Neural cell (in vitro differentiated cells): ENCODE measurements at regions not wholly inside any gene's neighbourhood (a gene's known extent, or its start where the extent isn't known, plus 50 kb on each side); places are given as distances from the start of the nearest gene placed in this dataset.

Experiments used
- CTCF ChIP-seq: fragments of 450-650 bp; IDR thresholded peaks from 2 replicates; pipeline ENCODE4 v1.5.1; 2014; ENCODE audit warnings: antibody characterized with exemption, mild to moderate bottlenecking, moderate library complexity; ENCODE audit not compliant: poor library complexity, severe bottlenecking
- EP300 ChIP-seq: fragments of 450-650 bp; conservative IDR thresholded peaks from 2 replicates; pipeline ENCODE4 v1.6.1; 2014; ENCODE audit warnings: antibody characterized with exemption, mild to moderate bottlenecking, moderate library complexity; ENCODE audit not compliant: poor library complexity, severe bottlenecking
- EZH2 ChIP-seq: fragments of 200-600, 300-800 bp; shearing (Covaris generic), sonication (generic); IDR thresholded peaks from 2 replicates; pipeline ENCODE4 v1.6.1; 2014; ENCODE audit warnings: antibody characterized with exemption, low read length, borderline replicate concordance, mild to moderate bottlenecking; ENCODE audit not compliant: insufficient read depth, poor library complexity, severe bottlenecking
- REST ChIP-seq: IDR thresholded peaks from 2 replicates; pipeline ENCODE4 v1.6.1; 2012; ENCODE audit warnings: borderline replicate concordance
- TAF1 ChIP-seq: IDR thresholded peaks from 2 replicates; pipeline ENCODE4 v1.6.1; 2012; ENCODE audit warnings: low read depth

GRCh38 chr15:29356786-29357185 lies 87.2 kb upstream of the NSMCE3 start:
- TF ChIP-seq CTCF (no peak), EZH2 (no peak), REST (no peak), EP300 (no peak), TAF1 (no peak)
